Tibial nerve (tissue), 4 donors: ENCODE measurements at regions not wholly inside any gene's neighbourhood (a gene's known extent, or its start where the extent isn't known, plus 50 kb on each side); places are given as distances from the start of the nearest gene placed in this dataset.

ENCODE experiments used
- DNase-seq, 2 donors: peaks; one replicate each; pipeline ENCODE4 v3.0.0-alpha.2; 2019; ENCODE audit warnings: low spot score in 2 of 2
- H3K27ac ChIP-seq, 4 donors: fragments of 200-600 bp; sonication (generic) in 3 of 4; one replicate each; pipeline ENCODE4 v1.5.1; 2017 to 2019; ENCODE audit warnings: mild to moderate bottlenecking in 1 of 4
- H3K27me3 ChIP-seq, 2 donors: fragments of 200-600 bp; sonication (generic) in 1 of 2; one replicate each; pipeline versions ENCODE4 v1.5.1 to v1.6.0; 2017 to 2019
- H3K36me3 ChIP-seq, 3 donors: fragments of 200-600 bp; sonication (generic); one replicate each; pipeline ENCODE4 v1.5.1; 2018 to 2019
- H3K4me1 ChIP-seq, 4 donors: fragments of 200-600 bp; sonication (generic) in 3 of 4; one replicate each; pipeline ENCODE4 v1.5.1; 2017 to 2019
- H3K4me3 ChIP-seq, 4 donors: fragments of 200-600 bp; sonication (generic) in 3 of 4; one replicate each; pipeline ENCODE4 v1.5.1; 2017 to 2019; ENCODE audit warnings: mild to moderate bottlenecking in 1 of 4, moderate library complexity in 1 of 4
- H3K9me3 ChIP-seq, 4 donors: fragments of 200-600 bp; sonication (generic) in 3 of 4; one replicate each; pipeline ENCODE4 v1.5.1; 2017 to 2019
- EP300 ChIP-seq, 2 donors: sonication (generic); formaldehyde crosslinking; IDR thresholded peaks; one replicate each; pipeline ENCODE4 v1.6.1; 2017; ENCODE audit warnings: antibody characterized with exemption in 2 of 2, mild to moderate bottlenecking in 1 of 2
- POLR2A ChIP-seq, 2 donors: fragments of 450-650 bp; IDR thresholded peaks; one replicate each; pipeline ENCODE4 v1.6.1; 2017; ENCODE audit warnings: antibody characterized with exemption in 2 of 2, mild to moderate bottlenecking in 2 of 2, moderate library complexity in 2 of 2
- WGBS, 2 donors: methylation state at CpG; one replicate each; pipeline ENCODE4 v1.1.5; 2018; 5-methylcytosine and 5-hydroxymethylcytosine counted together
- TF ChIP-seq, protein P1 (sequence below), 5 experiments: fragments of 200-600 bp in 3 of 5; fragments of 450-650 bp in 2 of 5; sonication (generic) in 3 of 5; IDR thresholded peaks; one replicate each; pipeline ENCODE4 v1.5.1; 2016 to 2019; ENCODE audit warnings: antibody characterized with exemption in 5 of 5, mild to moderate bottlenecking in 3 of 5, moderate library complexity in 2 of 5

DNA sequence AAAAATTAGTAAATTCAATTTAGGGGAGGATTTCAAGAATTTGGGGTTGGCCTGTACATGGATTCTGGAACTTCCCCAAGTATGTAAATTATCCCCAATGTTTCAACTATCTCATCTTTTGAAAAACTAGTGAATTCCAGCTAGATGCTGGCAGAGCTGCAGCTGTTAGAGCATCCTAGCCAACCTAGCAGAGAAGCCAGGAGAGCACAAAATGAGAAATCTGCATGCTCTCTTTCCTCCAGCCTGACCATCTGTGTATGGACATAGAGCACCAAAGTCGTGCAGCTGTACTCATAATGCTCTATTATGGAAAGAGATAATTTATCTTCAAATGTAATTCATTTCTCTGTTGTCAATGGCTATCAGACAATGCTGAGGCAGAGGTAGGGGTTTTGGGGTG lies 1217.7 kb downstream of the PCDH19 start:
- TF ChIP-seq, protein P1, sequence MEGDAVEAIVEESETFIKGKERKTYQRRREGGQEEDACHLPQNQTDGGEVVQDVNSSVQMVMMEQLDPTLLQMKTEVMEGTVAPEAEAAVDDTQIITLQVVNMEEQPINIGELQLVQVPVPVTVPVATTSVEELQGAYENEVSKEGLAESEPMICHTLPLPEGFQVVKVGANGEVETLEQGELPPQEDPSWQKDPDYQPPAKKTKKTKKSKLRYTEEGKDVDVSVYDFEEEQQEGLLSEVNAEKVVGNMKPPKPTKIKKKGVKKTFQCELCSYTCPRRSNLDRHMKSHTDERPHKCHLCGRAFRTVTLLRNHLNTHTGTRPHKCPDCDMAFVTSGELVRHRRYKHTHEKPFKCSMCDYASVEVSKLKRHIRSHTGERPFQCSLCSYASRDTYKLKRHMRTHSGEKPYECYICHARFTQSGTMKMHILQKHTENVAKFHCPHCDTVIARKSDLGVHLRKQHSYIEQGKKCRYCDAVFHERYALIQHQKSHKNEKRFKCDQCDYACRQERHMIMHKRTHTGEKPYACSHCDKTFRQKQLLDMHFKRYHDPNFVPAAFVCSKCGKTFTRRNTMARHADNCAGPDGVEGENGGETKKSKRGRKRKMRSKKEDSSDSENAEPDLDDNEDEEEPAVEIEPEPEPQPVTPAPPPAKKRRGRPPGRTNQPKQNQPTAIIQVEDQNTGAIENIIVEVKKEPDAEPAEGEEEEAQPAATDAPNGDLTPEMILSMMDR (IDR thresholded peaks at IDR 0.05), result no peak
- no peak for TF ChIP-seq EP300 (IDR thresholded peaks at IDR 0.05)
- no peak for TF ChIP-seq POLR2A (IDR thresholded peaks at IDR 0.05)
- no peaks in the 10 kb centered on the region for H3K4me1 ChIP-seq
- no peaks in the 10 kb centered on the region for H3K27me3 ChIP-seq
- no peaks in the 10 kb centered on the region for H3K9me3 ChIP-seq
- no peak overlapping the region for H3K27ac ChIP-seq
- no peak for DNase-seq
- H3K36me3 ChIP-seq, result no peaks in the 10 kb centered on the region
- WGBS, 2 donors, result 29 to 32% methylated on average over 1 of the region's 1 CpG
- H3K4me3 ChIP-seq, result no peak overlapping the region

DNA sequence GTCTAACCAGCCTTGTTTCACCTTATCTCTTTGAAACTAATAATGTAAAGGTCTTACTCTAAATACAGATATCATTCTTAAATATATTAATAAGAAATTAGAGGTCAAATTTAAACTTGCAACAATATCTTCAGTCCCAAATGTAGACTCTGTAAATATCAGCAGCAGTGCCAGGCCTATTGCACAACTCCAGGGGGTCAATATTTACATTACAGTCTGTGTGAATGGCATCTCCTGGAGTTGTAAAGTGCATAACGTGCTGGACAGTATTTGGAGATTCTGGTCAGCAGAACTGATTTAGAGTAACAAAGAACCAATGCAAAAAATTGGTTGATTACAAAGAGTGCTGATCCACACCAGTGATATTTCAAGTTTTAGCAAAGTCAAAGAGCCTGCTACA lies 1225.9 kb downstream of the PCDH19 start:
- Histone ChIP-seq H3K36me3 (no peaks in the 10 kb centered on the region), H3K4me3 (no peak overlapping the region), H3K4me1 (no peaks in the 10 kb centered on the region), H3K9me3 (no peaks in the 10 kb centered on the region), H3K27ac (no peak overlapping the region), H3K27me3 (peaks cover 0 to 2% of the 10 kb centered on the region in 2 donors)
- no peak for DNase-seq
- WGBS, 2 donors, result 73 to 76% methylated on average over 1 of the region's 1 CpG
- TF ChIP-seq, protein P1 (IDR thresholded peaks at IDR 0.05), result no peak
- TF ChIP-seq EP300 (IDR thresholded peaks at IDR 0.05), result no peak

DNA sequence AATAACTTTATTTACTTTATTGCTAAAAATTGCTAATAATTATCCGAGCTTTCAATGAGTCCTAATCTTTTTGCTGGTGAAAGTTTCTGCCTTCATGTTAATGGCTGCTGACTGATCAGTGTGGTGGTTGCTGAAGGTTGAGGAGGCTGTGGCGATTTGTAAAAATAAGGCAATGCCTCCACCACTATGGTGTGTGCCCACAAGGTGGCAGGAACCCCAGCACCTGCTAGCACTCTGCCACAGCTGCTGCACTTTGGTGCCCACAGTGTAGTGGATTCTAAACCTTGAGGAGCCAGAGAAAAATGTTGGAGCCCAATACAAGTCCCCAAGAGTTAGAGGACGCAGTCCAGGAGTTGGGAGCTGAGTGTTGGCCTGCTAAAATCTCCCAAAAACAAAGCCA lies 1237.1 kb downstream of the PCDH19 start:
- Histone ChIP-seq H3K9me3 (no peaks in the 10 kb centered on the region), H3K27me3 (peaks cover 0 to 5% of the 10 kb centered on the region in 2 donors), H3K36me3 (no peaks in the 10 kb centered on the region), H3K27ac (no peak overlapping the region), H3K4me3 (no peak overlapping the region), H3K4me1 (no peaks in the 10 kb centered on the region)
- DNase-seq, result no peak
- TF ChIP-seq POLR2A (IDR thresholded peaks at IDR 0.05) (no peak), EP300 (IDR thresholded peaks at IDR 0.05) (no peak)
- TF ChIP-seq, protein P1 (IDR thresholded peaks at IDR 0.05), result no peak
- 80 to 90% methylated on average over 3 of the region's 3 CpGs for WGBS, 2 donors

DNA sequence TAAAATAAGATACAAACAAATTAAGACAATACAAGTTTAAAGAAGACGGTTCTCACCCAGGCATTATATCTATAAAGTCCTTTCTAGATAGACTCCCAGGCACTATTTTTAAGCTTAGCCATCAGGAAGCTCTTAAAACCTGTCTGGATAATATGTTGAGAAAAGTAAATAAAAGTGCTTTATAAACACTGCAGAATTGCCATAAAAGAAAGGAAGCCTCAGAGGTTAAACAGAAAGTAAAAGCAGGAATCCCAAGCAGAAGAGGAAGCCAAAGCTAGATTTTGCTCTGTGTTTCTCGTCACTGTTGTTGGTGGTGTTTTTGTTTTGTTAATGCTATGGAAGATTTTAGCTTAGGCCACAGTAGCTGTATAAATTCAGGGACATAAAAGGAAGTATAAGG lies 1267.3 kb downstream of the PCDH19 start:
- no peaks in the 10 kb centered on the region for H3K36me3 ChIP-seq
- H3K27me3 ChIP-seq, result no peaks in the 10 kb centered on the region
- H3K27ac ChIP-seq, result no peak overlapping the region
- H3K4me1 ChIP-seq, result no peaks in the 10 kb centered on the region
- peaks cover 0 to 12% (median 0%) of the 10 kb centered on the region in 4 donors for H3K9me3 ChIP-seq
- 57% methylated on average over 2 of the region's 2 CpGs for WGBS, 2 donors
- TF ChIP-seq, protein P1 (IDR thresholded peaks at IDR 0.05), result no peak
- H3K4me3 ChIP-seq, result no peak overlapping the region
- DNase-seq, result no peak

DNA sequence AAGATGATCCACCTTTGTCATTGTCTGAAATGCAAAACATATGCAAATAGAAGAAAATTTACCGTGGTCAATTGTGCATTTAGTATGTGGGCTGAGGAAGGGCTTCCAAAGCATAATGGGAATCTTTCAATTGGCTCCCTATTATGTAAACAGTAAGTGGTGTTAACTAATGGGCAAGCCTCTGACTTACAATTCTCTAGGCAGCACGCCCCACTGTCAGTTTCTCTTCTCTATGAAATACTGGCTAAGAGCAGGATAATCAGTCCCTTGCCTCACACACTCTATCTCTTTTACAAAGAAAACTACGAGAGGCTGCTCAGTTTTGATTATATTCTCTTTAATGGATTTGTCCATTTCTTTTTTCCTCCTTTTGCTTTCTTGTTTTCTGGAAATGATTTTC lies 1272.6 kb downstream of the PCDH19 start:
- TF ChIP-seq EP300 (IDR thresholded peaks at IDR 0.05) (no peak), POLR2A (IDR thresholded peaks at IDR 0.05) (no peak)
- TF ChIP-seq, protein P1 (IDR thresholded peaks at IDR 0.05), result no peak
- Histone ChIP-seq H3K27me3 (peaks cover 0 to 11% of the 10 kb centered on the region in 2 donors), H3K4me1 (no peaks in the 10 kb centered on the region), H3K4me3 (no peak overlapping the region), H3K27ac (no peak overlapping the region), H3K9me3 (no peaks in the 10 kb centered on the region), H3K36me3 (no peaks in the 10 kb centered on the region)
- no peak for DNase-seq
- WGBS, 2 donors, result 42 to 56% methylated on average over 3 of the region's 3 CpGs
